Neuron (in vitro differentiated cells): ENCODE measurements at regions not wholly inside any gene's neighbourhood (a gene's known extent, or its start where the extent isn't known, plus 50 kb on each side); places are given as distances from the start of the nearest gene placed in this dataset.

ENCODE experiments used
- H2AFZ ChIP-seq: one replicate; pipeline ENCODE4 v1.6.1; 2013; ENCODE audit warnings: low read depth, mild to moderate bottlenecking, inconsistent platforms, low read length, moderate library complexity
- H3K27me3 ChIP-seq: one replicate; pipeline ENCODE4 v1.6.1; 2013; ENCODE audit warnings: low read length; ENCODE audit not compliant: insufficient read depth
- H3K36me3 ChIP-seq: one replicate; pipeline ENCODE4 v1.6.1; 2013; ENCODE audit warnings: low read length; ENCODE audit not compliant: insufficient read depth
- H3K4me1 ChIP-seq: one replicate; pipeline ENCODE4 v1.6.1; 2013; ENCODE audit warnings: low read length; ENCODE audit not compliant: insufficient read depth
- H3K4me3 ChIP-seq: 2 replicates; pipeline ENCODE4 v1.5.1; 2013; ENCODE audit warnings: mild to moderate bottlenecking, low read length, moderate library complexity
- H3K9me3 ChIP-seq: one replicate; pipeline ENCODE4 v1.6.1; 2013; ENCODE audit warnings: low read length

DNA sequence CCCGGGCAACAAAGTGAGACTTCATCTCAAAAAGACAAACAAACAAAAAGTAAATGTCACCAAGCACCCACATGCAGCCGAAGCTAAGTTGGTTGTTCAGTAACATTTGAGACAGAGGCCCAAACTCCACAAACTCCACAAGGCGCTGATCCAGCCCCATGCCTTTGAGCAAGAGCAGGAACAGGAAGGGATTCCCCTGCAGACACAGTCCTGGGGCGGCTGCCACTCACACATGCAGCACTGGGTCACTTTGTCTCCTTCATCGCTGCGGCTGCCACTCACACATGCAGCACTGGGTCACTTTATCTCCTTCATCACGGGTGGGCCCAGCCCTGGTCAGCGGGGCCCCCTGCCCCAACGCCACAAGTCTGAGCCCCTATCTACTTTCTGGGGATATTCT, 246.9 kb upstream of the RREB1 start:
- H3K36me3 ChIP-seq, result no peaks in the 10 kb centered on the region
- H3K4me3 ChIP-seq, result no peak overlapping the region
- H3K4me1 ChIP-seq, result no peaks in the 10 kb centered on the region
- H2AFZ ChIP-seq, result no peak overlapping the region
- peaks cover 1% of the 10 kb centered on the region for H3K9me3 ChIP-seq
- H3K27me3 ChIP-seq, result no peaks in the 10 kb centered on the region

DNA sequence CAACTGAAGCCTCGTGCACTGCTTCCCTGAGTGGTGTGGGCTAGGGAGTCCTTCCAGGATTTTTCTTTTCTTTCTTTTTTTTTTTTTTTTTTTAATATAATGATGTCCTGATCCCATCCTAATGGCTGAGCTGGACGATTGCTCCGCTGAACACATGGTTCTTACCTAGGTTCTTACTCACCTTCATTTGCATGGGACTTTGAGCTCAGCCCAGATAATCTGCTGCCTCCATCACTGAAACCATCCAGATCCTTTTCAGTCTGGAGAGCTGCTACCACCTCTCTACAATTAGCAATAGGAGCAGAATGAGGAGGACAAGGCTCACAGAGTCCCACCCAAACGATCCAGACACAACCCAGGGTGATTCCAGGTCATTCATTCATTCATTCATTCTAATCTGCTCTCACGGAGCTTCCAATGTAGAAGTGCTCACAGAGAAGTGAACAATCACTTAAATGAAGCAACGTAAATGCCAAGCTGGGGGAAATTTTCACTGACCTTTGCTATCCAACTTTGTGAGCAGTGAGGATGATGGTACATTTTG, 246.3 kb upstream of the RREB1 start:
- no peak overlapping the region for H3K4me3 ChIP-seq
- peaks cover 1% of the 10 kb centered on the region for H3K9me3 ChIP-seq
- no peaks in the 10 kb centered on the region for H3K36me3 ChIP-seq
- no peak overlapping the region for H2AFZ ChIP-seq
- no peaks in the 10 kb centered on the region for H3K4me1 ChIP-seq
- no peaks in the 10 kb centered on the region for H3K27me3 ChIP-seq

DNA sequence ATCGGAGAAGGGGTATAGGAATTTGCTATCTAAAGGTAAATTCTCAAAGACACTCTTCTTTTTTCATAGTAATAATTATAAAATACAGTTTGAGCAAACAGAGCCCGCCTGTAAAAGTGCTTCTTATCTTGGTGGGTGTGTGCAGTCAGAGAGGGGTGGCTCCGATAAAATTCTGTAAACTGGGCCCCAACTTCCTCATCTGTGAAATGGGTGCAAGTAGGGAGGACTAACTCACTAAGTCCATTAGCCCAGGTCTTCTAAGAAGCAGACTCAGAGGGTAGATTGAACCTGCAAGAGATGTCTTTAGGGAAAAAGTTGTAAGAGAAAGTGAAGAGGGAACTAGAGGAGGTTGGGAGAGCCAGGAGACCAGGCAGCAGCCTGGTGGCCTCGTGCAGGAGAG, 245.8 kb upstream of the RREB1 start:
- H3K4me3 ChIP-seq, result no peak overlapping the region
- no peak overlapping the region for H2AFZ ChIP-seq
- H3K27me3 ChIP-seq, result no peaks in the 10 kb centered on the region
- H3K36me3 ChIP-seq, result no peaks in the 10 kb centered on the region
- H3K9me3 ChIP-seq, result peaks cover 1% of the 10 kb centered on the region
- no peaks in the 10 kb centered on the region for H3K4me1 ChIP-seq

DNA sequence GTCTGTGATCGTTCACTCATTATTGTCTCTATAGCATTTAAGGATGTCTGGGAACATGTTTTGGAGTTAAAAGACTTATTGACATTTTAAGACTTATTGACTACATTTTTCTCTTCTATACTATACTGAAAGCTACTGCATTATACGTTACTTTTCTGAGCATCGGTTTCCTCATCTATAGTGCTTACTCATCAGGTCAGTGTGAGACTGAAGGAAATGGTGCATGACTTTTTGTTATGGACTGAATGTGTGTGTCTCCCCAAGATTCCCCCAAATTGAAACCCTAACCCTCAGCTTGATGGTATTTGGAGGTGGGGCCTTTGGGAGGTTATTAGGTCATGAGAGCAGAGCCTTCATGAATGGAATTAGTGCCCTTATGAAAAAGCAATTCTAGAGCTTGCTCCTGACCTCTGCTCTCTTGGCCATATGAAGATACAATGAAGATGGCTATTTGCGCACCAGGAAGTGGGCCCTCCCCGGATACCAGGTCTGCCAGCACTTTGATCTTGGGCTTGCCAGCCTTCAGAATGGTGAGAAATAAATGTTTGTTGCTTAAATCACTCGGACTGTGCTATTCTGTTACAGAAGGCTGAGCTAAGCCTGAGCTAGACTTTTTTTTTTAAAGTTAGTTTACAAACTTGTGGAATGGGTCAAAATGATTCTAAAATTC, 243.7 kb upstream of the RREB1 start:
- Histone ChIP-seq H3K4me3 (no peak overlapping the region), H2AFZ (no peak overlapping the region), H3K9me3 (peaks cover 1% of the 10 kb centered on the region), H3K4me1 (no peaks in the 10 kb centered on the region), H3K36me3 (no peaks in the 10 kb centered on the region), H3K27me3 (no peaks in the 10 kb centered on the region)

DNA sequence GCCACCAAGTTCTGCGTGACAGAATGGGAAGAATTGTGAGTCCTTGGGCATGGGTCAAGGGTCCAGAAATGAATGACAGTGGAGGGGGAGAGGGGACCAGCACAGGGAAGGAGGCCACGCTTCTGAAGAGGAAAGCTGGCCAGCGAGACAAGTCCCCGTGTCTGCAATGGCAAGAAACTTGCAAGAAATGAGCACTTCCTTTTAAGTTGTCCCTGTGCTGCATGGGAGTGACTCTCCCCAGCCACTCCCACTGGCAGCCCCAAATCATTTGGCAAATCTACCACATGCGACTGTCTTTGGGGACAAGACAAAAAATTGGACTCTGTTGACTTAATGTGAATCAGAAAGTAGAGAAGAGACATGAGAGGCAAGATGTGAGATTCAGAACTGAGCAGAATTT, 242.2 kb upstream of the RREB1 start:
- no peak overlapping the region for H2AFZ ChIP-seq

GRCh38 chr6:6866656-6867403, 240.9 kb upstream of the RREB1 start:
- no peak overlapping the region for H2AFZ ChIP-seq
- no peaks in the 10 kb centered on the region for H3K4me1 ChIP-seq
- H3K27me3 ChIP-seq, result no peaks in the 10 kb centered on the region
- H3K4me3 ChIP-seq, result no peak overlapping the region
- H3K9me3 ChIP-seq, result peaks cover 1% of the 10 kb centered on the region
- no peaks in the 10 kb centered on the region for H3K36me3 ChIP-seq

More for the DNA sequence above, 242.2 kb upstream of the RREB1 start:
- Histone ChIP-seq H3K9me3 (peaks cover 1% of the 10 kb centered on the region), H3K4me1 (no peaks in the 10 kb centered on the region), H3K4me3 (no peak overlapping the region), H3K36me3 (no peaks in the 10 kb centered on the region), H3K27me3 (no peaks in the 10 kb centered on the region)

DNA sequence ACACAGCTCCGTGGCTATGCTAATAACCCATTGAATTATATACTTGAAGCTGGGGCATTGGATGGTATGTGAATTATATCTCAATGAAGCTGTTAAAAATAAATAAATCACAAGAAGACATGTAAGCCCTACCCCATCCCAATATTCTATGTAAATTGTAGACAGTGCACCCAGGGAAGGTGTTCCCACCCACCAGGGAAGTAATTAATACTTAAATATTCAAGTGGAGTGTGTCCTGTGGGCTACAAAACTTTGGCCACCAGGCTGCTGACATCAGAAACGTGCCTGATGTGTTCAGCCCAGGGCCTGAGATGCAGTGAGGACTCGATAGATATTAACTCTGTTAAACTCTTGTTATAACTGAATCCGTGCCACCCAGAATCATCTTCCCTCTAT, 240.4 kb upstream of the RREB1 start:
- H3K4me1 ChIP-seq, result no peaks in the 10 kb centered on the region
- H3K9me3 ChIP-seq, result peaks cover 1% of the 10 kb centered on the region
- no peaks in the 10 kb centered on the region for H3K36me3 ChIP-seq
- no peak overlapping the region for H3K4me3 ChIP-seq
- no peak overlapping the region for H2AFZ ChIP-seq
- H3K27me3 ChIP-seq, result no peaks in the 10 kb centered on the region

- H2AFZ ChIP-seq, result no peak overlapping the region
- no peaks in the 10 kb centered on the region for H3K9me3 ChIP-seq
- no peak overlapping the region for H3K4me3 ChIP-seq
- H3K36me3 ChIP-seq, result no peaks in the 10 kb centered on the region
- H3K4me1 ChIP-seq, result no peaks in the 10 kb centered on the region
- H3K27me3 ChIP-seq, result no peaks in the 10 kb centered on the region
Observed at GRCh38 chr6:6869094-6869493, 238.7 kb upstream of the RREB1 start.

GRCh38 chr6:6870921-6871320, 236.8 kb upstream of the RREB1 start:
- Histone ChIP-seq H3K4me1 (no peaks in the 10 kb centered on the region), H2AFZ (no peak overlapping the region), H3K9me3 (no peaks in the 10 kb centered on the region), H3K36me3 (no peaks in the 10 kb centered on the region), H3K4me3 (no peak overlapping the region), H3K27me3 (no peaks in the 10 kb centered on the region)

GRCh38 chr6:6872459-6873344, 235.1 kb upstream of the RREB1 start:
- no peak overlapping the region for H3K4me3 ChIP-seq
- H2AFZ ChIP-seq, result no peak overlapping the region
- H3K36me3 ChIP-seq, result no peaks in the 10 kb centered on the region
- no peaks in the 10 kb centered on the region for H3K4me1 ChIP-seq
- no peaks in the 10 kb centered on the region for H3K9me3 ChIP-seq
- no peaks in the 10 kb centered on the region for H3K27me3 ChIP-seq

DNA sequence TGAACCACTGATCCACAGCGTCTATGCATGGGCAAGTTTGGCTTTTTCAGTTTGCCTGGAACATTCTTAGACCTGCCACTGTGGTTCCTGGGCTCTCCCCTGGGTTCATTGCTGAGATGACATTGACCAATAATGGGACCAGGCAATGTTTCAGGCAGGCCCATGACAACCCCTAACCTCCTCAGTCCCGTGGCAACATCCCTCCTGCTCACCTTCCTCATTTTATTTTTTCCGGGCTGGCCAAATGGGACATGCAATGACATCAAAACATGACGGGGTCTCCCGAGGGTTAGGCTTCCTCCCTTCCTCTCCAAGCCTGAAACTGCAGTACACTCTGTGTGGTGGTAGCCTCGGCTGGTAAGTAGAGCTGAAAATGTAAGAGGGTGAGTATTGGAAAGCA, 234.0 kb upstream of the RREB1 start:
- Histone ChIP-seq H2AFZ (no peak overlapping the region), H3K27me3 (no peaks in the 10 kb centered on the region), H3K4me1 (no peaks in the 10 kb centered on the region), H3K36me3 (no peaks in the 10 kb centered on the region), H3K9me3 (no peaks in the 10 kb centered on the region), H3K4me3 (no peak overlapping the region)

DNA sequence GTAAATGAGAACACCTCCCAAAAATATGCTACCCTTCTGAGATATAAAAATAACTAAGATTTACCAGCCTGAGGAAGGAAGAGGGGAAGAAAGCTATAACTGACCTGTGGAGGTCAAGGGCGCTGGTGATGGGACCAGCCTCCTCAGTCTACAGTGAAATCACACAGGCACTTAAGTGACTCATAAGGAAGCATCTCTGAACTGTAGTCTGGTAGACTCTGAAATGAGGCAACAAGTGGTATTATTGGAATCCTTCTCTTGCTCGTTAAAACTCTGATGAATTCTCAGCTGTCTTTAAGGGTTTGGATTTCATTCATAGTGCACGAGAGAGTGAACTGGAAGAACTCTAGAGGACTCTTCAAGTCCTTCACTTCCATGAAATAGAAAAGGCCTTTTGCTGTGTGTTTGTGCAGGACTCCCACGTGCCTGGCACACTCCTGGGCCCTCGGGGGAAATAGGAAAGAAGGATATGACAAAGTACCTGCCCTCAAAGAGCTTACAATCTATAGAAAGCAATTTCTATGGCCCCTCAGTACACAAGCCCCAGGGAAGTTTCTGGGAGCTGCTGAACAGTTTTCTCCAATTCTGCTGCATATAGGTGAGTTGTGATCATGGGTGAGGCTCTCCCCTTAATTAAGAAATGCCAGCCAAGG, 231.8 kb upstream of the RREB1 start:
- H3K9me3 ChIP-seq, result no peaks in the 10 kb centered on the region
- no peak overlapping the region for H3K4me3 ChIP-seq
- H2AFZ ChIP-seq, result no peak overlapping the region
- H3K36me3 ChIP-seq, result no peaks in the 10 kb centered on the region
- H3K4me1 ChIP-seq, result no peaks in the 10 kb centered on the region
- H3K27me3 ChIP-seq, result no peaks in the 10 kb centered on the region
